Fibroblast of lung (primary cell): ENCODE measurements at regions not wholly inside any gene's neighbourhood (a gene's known extent, or its start where the extent isn't known, plus 50 kb on each side); places are given as distances from the start of the nearest gene placed in this dataset.

ENCODE experiments used
- DNase-seq, 2 donors: peaks; one replicate each; pipeline versions ENCODE4 v3.0.0 to v3.0.0-alpha.2; 2010; ENCODE audit warnings: low read depth in 2 of 2
- H2AFZ ChIP-seq: 2 replicates; pipeline ENCODE4 v1.5.1; 2012; ENCODE audit warnings: low read length, control low read depth, inconsistent platforms
- H3K27ac ChIP-seq: 2 replicates; pipeline ENCODE4 v1.5.1; 2011; ENCODE audit warnings: low read length, control low read depth; ENCODE audit not compliant: insufficient read depth
- H3K27me3 ChIP-seq: 2 replicates; pipeline ENCODE4 v1.5.1; 2011; ENCODE audit warnings: mild to moderate bottlenecking, low read length; ENCODE audit not compliant: control insufficient read depth, insufficient read depth
- H3K36me3 ChIP-seq: 2 replicates; pipeline ENCODE4 v1.5.1; 2011; ENCODE audit warnings: low read length; ENCODE audit not compliant: control insufficient read depth, insufficient read depth
- H3K4me1 ChIP-seq: 2 replicates; pipeline ENCODE4 v1.5.1; 2011; ENCODE audit warnings: low read length; ENCODE audit not compliant: control insufficient read depth, insufficient read depth; ENCODE audit errors: extremely low read depth
- H3K4me2 ChIP-seq: 2 replicates; pipeline ENCODE4 v1.5.1; 2011; ENCODE audit warnings: low read length, control low read depth; ENCODE audit not compliant: insufficient read depth; ENCODE audit errors: extremely low read depth
- H3K4me3 ChIP-seq, 4 experiments: fragments of 200-600 bp in 1 of 4; sonication (generic) in 1 of 4; replicated peaks in 1 of 4; 2 replicates each; pipeline ENCODE4 v1.5.1; 2011 to 2016; ENCODE audit warnings: low read length in 4 of 4, low read depth in 3 of 4, mild to moderate bottlenecking in 3 of 4, control low read depth in 2 of 4, inconsistent platforms in 1 of 4, mixed read lengths in 1 of 4; ENCODE audit not compliant: insufficient read depth in 1 of 4; ENCODE audit errors: control extremely low read depth in 1 of 4
- H3K79me2 ChIP-seq: 2 replicates; pipeline ENCODE4 v1.5.1; 2012; ENCODE audit warnings: mild to moderate bottlenecking, low read length, inconsistent platforms; ENCODE audit not compliant: control insufficient read depth, insufficient read depth
- H3K9ac ChIP-seq: 2 replicates; pipeline ENCODE4 v1.5.1; 2011; ENCODE audit warnings: mild to moderate bottlenecking, low read length, control low read depth; ENCODE audit not compliant: insufficient read depth
- H3K9me3 ChIP-seq: 2 replicates; pipeline ENCODE4 v1.5.1; 2012; ENCODE audit warnings: low read depth, low read length; ENCODE audit not compliant: control insufficient read depth, insufficient read depth
- H4K20me1 ChIP-seq: 2 replicates; pipeline ENCODE4 v1.5.1; 2011; ENCODE audit warnings: low read length; ENCODE audit not compliant: control insufficient read depth, insufficient read depth; ENCODE audit errors: extremely low read depth
- CTCF ChIP-seq, 2 donors: IDR thresholded peaks in 1 of 2; conservative IDR thresholded peaks in 1 of 2; 1 replicate in 1 of 2; 2 replicates in 1 of 2; pipeline ENCODE4 v1.5.1; 2011 to 2012; ENCODE audit warnings: low read length in 2 of 2, control low read depth in 1 of 2, inconsistent platforms in 1 of 2, low read depth in 1 of 2, mild to moderate bottlenecking in 1 of 2
- EZH2 ChIP-seq: IDR thresholded peaks from 2 replicates; pipeline ENCODE4 v1.5.1; 2012; ENCODE audit warnings: low read length, control low read depth, mild to moderate bottlenecking; ENCODE audit errors: missing control alignments

GRCh38 chr4:13782231-13782630 lies 154.7 kb upstream of the BOD1L1 start:
- no peaks in the 10 kb centered on the region for H3K79me2 ChIP-seq
- no peaks in the 10 kb centered on the region for H3K4me1 ChIP-seq
- no peak overlapping the region for H3K27ac ChIP-seq
- no peak overlapping the region for H3K4me2 ChIP-seq
- no peaks in the 10 kb centered on the region for H3K9me3 ChIP-seq
- TF ChIP-seq EZH2: no peak
- TF ChIP-seq CTCF (conservative IDR thresholded peaks at IDR 0.05 in 1 of 2, IDR thresholded peaks at IDR 0.05 in 1 of 2; ENCODE audit: low read depth in 1 of 2, low read length in 2 of 2): no peak
- no peaks in the 10 kb centered on the region for H3K27me3 ChIP-seq
- H2AFZ ChIP-seq: no peak overlapping the region
- H3K9ac ChIP-seq: no peak overlapping the region
- DNase-seq: no peak
- H4K20me1 ChIP-seq: no peaks in the 10 kb centered on the region
- H3K36me3 ChIP-seq: no peaks in the 10 kb centered on the region
- no peak overlapping the region for H3K4me3 ChIP-seq

- DNase-seq: peak in 1 of 2 donors; percentile 40
- H3K27me3 ChIP-seq: no peaks in the 10 kb centered on the region
- H2AFZ ChIP-seq: no peak overlapping the region
- no peaks in the 10 kb centered on the region for H3K36me3 ChIP-seq
- no peaks in the 10 kb centered on the region for H3K9me3 ChIP-seq
- no peak overlapping the region for H3K27ac ChIP-seq
- no peaks in the 10 kb centered on the region for H4K20me1 ChIP-seq
- H3K9ac ChIP-seq: no peak overlapping the region
- H3K4me1 ChIP-seq: no peaks in the 10 kb centered on the region
- H3K4me3 ChIP-seq: no peak overlapping the region
- TF ChIP-seq CTCF (conservative IDR thresholded peaks at IDR 0.05 in 1 of 2, IDR thresholded peaks at IDR 0.05 in 1 of 2; ENCODE audit: low read depth in 1 of 2, low read length in 2 of 2) (no peak), EZH2 (no peak)
- H3K4me2 ChIP-seq: no peak overlapping the region
- H3K79me2 ChIP-seq: no peaks in the 10 kb centered on the region
These were observed 156.4 kb upstream of the BOD1L1 start for GRCh38 chr4:13783800-13784411.

- Histone ChIP-seq H2AFZ (no peak overlapping the region), H3K4me3 (no peak overlapping the region), H3K4me2 (no peak overlapping the region), H4K20me1 (no peaks in the 10 kb centered on the region), H3K36me3 (no peaks in the 10 kb centered on the region), H3K9ac (no peak overlapping the region), H3K27ac (no peak overlapping the region), H3K27me3 (no peaks in the 10 kb centered on the region), H3K4me1 (no peaks in the 10 kb centered on the region), H3K79me2 (no peaks in the 10 kb centered on the region), H3K9me3 (no peaks in the 10 kb centered on the region)
- peak in 1 of 2 donors; percentile 4 for DNase-seq
- no peak for TF ChIP-seq EZH2
- no peak for TF ChIP-seq CTCF (conservative IDR thresholded peaks at IDR 0.05 in 1 of 2, IDR thresholded peaks at IDR 0.05 in 1 of 2; ENCODE audit: low read depth in 1 of 2, low read length in 2 of 2)
These were observed 165.6 kb upstream of the BOD1L1 start for GRCh38 chr4:13793020-13793710.
